GM23248 (cell line): ENCODE measurements at regions not wholly inside any gene's neighbourhood (a gene's known extent, or its start where the extent isn't known, plus 50 kb on each side); places are given as distances from the start of the nearest gene placed in this dataset.
"Not testable (repeated sequence)": the region's sequence is repeated elsewhere in the genome, so short reads cannot be mapped to it uniquely, and the experiment has no call there.

Experiments
- EZH2 ChIP-seq: fragments of 200-600 bp; sonication (generic); IDR thresholded peaks from 2 replicates; pipeline ENCODE4 v1.6.1; 2018; ENCODE audit warnings: antibody characterized with exemption, mild to moderate bottlenecking; ENCODE audit not compliant: insufficient read depth, poor library complexity, severe bottlenecking
- EZH2phosphoT487 ChIP-seq: fragments of 200-600 bp; sonication (generic); IDR thresholded peaks from 2 replicates; pipeline ENCODE4 v1.6.1; 2018; ENCODE audit warnings: antibody characterized with exemption, moderate library complexity, mild to moderate bottlenecking, low read depth; ENCODE audit not compliant: insufficient read depth

GRCh38 chr7:149973681-149974080 lies 99.9 kb downstream of the ATP6V0E2 start:
- not testable (repeated sequence) for TF ChIP-seq EZH2, EZH2phosphoT487
